UCSD-AML1 (cell line): ENCODE measurements at regions not wholly inside any gene's neighbourhood (a gene's known extent, or its start where the extent isn't known, plus 50 kb on each side); places are given as distances from the start of the nearest gene placed in this dataset.

Experiments
- DNase-seq: peaks from one replicate; lab custom pipeline; 2025; ENCODE audit not compliant: unreplicated experiment; lab: John Stamatoyannopoulos, UW

DNA sequence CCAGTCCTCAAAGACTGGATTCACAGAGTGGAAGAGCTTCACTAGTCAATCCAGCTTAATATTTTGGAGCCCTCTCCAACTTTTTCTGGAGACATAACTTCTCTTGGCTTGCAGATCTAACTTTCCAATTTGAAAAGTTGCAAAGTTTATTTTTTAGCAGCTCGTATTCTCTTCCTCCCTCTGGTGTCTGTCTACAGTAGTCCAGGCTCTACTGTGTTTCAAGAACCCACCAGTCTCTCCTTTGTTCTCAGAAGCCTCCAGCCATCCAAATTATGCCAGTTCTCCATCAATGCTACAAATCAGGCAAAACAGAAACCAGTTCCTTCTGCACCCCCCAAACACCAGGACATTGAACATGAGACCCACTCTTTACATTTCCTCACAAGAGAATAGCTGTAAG is 376.1 kb upstream of the OPRM1 start:
- DNase-seq = no peak

DNA sequence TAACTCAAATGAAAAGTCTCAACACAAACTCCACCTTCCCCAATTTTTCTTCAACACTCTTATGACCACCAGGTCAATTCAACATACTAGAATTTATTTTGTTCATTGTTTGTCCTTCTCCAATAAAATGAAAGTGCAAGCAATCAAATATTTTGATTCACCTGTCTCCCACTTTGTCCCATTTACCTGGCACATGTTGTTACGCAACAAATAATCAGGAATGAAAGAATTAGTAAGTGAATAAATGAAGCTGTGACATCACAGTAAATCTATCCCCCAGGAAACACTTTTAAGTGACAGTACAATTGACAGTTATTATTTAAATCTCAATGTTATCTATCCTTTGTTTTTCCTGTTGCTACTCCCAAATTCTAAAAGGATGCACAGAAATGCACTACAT is 393.7 kb upstream of the OPRM1 start:
- no peak for DNase-seq

GRCh38 chr6:153644000-153644399 is 395.0 kb upstream of the OPRM1 start:
- no peak for DNase-seq

DNA sequence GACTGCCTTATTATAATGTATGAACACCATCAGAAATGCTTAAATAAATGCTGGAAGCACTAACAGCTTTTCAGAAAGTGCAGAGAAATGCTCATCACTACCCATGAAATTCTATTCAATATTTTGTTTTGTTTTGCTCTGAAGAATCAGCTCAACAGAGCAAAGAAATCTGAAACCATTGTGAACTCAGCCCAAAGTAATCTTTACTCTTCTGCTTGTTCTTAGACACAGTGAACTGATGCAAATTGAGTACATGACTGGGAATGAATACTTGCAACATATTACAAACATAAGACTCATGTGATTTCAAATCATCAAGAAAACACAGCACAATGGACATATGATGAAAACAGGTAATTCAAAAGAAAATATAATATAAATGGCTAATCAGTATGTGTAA is 404.6 kb upstream of the OPRM1 start:
- DNase-seq = no peak

DNA sequence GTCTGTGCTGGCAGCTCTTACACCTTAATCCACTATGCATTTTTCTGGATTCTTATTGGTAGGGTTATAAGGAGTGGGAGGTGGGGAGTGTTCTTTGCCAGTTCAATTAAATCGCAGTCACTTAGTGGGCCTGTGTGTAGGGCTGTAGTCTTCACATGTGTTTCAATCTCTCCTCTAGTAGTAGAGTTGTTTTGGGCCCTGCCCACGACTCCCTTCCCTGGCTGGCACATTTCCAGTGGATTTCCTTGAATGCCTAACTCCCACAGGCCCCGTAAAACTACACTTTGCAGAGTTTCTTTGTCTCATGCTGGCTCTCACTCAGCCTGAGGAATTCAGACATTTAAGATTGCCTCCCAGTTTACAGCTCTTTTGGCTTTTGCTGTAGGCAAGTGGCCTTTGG is 414.0 kb upstream of the OPRM1 start:
- DNase-seq = no peak

DNA sequence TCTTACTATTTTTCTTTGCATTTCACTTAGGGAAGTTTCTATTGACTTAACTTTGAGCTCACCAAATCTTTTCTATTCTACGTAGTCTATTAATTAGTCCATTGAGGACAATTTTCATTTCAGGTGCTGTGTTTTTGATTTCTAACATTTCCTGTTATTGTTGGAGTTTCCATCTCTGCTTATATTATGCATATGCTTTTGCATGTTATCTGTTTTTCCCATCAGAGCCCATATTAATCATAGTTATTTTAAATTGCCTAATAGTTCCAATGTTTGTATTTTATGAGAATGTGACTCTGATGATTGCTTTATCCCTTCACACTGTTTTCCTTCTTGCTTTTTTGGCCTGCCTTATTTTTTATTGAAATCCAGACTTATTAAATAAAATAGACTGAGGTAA is 414.5 kb upstream of the OPRM1 start:
- no peak for DNase-seq

- no peak for DNase-seq
Measured at GRCh38 chr6:153623496-153623895, 415.5 kb upstream of the OPRM1 start.

DNA sequence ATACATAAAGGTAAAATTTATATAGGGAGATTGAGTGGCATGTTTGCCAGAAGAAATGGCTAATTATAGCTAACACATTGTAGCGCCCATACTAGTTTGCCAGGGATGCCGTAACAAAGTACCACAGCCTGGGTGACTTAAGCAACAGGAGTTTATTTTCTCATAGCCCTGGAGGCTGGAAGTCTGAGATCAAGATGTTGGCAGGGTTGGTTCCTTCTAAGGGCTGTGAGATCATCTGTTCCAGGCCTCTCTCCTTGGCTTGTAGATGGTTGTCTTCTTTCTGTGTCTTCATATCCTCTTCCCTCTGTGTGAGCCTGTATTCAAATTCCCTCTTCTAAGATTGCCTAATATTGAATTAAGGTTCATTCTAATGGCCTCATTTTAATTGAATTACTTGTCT is 417.5 kb upstream of the OPRM1 start:
- no peak for DNase-seq

GRCh38 chr6:153621070-153621469 is 418.0 kb upstream of the OPRM1 start:
- no peak for DNase-seq

DNA sequence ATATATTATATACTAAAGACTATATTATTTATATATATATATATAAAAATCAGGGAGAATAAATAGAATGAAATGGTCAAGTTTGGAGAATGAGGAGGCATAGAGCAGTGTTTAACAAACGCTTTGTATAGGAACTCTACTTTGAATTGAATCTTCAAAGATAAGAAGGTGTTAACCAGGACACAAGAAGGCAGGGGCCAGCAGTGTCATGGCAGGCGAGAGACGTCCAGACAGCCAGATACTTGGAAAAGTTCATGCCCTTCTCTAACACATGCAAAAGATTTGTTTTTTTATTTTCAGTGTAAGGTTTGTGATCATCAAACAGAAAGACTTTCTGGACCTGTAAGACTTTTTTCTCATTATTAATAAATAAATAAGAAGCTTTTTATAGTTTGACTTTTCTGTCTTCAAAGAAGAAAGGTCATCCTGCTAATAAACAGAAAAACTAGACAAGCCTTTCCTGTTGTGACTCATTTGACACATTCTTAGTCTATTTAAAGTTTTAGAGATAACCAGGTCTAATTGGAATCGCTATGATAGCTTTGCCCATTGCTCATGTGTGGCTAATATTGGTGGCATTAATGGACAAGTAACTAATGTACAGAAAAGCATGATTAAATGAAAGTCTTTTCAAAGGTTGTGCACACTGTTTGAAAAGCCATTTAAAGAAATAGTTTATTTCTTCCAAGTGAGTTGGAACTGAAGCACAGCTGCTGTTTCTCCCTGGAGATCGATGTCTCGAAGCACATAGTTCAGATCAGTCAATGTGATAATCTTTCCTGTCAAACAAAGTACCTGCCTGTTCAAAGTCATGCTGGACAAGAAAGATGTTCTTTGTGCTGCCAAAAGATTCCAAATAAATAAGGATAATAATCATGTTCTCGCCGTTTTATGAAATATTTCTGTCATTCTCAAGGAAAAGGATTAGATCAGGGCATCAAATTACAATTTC is 420.4 kb upstream of the OPRM1 start:
- DNase-seq = no peak

DNA sequence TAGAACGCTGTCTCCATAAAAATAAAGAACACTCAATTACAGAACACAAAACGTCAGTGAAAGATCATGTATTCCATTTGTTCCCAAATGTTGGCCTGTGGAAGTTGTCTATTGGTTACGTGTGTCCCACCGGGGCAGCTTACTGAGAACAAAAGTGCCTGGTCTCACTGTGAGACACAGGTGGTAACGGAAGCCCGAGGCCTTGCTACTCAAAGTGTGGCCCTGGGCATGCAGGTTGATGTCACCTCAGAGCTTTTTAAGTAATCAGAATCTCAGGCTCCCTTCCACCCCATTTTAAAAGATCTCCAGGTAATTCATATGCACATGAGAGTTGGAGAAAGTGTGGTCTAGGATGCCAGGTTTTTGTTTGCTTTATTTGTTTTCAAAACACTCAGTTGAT is 422.5 kb upstream of the OPRM1 start:
- no peak for DNase-seq

DNA sequence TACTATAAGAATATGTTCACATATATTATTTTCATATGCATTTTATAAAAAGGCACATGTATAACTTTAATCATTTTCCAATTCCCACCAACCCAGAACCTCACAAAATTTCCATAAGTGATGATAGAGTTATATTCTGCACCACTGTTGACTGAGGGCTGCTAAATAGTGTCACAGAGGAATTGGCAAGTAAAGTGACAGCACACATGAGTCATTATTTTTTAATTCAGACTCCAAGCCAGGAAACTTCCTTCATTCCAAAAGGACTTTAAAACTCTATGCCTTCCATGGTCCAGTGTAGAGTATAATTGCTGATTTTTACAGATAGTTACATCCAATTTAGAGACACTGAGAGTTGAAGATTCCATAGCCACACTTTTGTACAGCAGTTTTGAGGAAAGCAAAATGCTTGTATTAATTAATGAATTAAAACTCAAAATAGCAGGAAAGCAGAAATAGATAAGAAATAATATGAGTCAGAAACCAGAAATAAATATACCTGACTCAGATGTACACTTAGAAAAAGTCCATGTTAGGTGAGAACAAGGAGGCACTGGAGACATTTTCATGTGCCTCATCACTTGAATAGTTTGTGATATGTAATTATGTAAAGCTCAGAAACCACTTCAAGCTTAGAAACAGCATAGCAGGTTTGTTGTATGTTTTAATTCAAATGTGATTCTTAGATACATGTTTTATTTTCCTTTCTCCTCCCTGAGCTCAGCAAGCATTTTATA is 425.2 kb upstream of the OPRM1 start:
- no peak for DNase-seq

GRCh38 chr6:153602401-153602800 is 436.6 kb upstream of the OPRM1 start:
- DNase-seq = no peak

DNA sequence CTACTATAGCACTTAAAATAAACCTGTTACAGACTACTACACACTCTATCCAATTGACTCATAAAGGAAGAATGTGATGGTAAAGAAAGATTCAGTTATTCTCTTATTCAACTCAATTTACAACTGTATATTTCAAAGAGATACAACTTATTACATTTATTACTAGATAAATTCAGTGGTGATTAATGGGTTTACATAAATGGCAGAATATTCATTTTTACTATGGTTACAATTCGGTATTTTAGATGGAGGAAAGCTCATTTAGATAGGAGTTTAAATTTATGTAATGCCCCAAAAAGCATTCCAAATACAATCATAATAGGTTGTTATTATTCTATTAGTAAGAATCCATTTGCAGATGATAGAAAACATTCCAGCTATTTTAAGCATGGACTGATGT is 439.1 kb upstream of the OPRM1 start:
- DNase-seq = no peak

DNA sequence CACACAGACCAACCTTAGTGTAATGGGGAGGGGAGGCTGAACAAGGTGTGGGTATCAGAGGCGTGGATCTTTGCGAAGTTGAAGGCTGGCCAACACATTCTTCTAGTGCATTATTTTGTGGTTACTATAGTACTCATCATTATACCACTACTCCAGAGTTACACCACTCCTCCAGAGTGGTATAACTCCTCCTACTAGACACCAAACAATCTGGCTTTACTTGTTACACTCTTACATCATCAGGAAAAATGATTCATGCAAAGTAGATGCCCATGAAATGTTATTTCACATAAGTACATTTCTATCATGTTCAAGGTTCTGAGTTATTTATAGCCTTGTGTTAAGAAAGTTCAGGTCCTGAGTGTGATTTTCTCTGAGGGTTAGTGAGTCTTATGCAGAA is 443.1 kb upstream of the OPRM1 start:
- no peak for DNase-seq

DNA sequence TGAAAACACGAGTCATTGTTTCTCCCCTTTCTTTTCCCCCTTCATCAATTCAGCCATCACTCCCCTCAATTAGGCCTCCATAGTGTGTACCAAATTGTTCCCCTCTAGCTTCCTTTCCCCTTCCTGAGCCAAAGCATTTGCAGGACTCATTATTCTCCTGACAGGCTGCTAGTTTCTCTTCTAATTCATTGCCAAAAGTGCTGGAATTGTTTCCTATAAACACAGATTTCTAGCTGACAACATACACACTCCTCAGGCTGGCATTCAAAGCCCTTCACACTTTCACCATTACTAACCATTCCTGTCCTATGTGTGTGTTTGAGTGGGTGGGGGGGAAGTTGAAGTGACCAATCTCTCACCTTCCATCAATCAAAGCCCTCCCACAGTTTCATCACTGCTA is 444.2 kb upstream of the OPRM1 start:
- DNase-seq = no peak

- DNase-seq = no peak
Measured at GRCh38 chr6:153591159-153591558, 447.9 kb upstream of the OPRM1 start.

- DNase-seq = no peak
Measured at GRCh38 chr6:153590411-153590810, 448.6 kb upstream of the OPRM1 start.

DNA sequence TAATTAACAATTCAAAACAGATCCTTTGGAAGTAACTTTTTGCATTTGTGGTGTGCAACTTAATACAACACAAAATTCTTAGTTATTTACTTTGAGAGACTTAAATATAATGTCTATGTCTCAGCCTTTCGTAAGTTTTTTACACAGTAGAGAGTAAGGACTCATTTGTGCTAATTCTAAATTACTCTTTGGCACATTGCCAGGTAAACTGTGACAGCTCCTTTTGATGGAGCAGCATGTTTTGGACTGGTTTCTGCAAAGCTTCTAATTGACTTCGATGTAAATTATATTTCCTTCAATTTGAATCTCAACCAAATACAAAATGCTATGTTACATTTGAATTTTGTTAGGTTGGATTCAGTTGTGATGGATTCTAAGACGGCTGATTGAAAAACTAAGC is 450.7 kb upstream of the OPRM1 start:
- DNase-seq = no peak

- no peak for DNase-seq
Measured at GRCh38 chr6:153583685-153584084, 452.6 kb upstream of the RGS17 start.

DNA sequence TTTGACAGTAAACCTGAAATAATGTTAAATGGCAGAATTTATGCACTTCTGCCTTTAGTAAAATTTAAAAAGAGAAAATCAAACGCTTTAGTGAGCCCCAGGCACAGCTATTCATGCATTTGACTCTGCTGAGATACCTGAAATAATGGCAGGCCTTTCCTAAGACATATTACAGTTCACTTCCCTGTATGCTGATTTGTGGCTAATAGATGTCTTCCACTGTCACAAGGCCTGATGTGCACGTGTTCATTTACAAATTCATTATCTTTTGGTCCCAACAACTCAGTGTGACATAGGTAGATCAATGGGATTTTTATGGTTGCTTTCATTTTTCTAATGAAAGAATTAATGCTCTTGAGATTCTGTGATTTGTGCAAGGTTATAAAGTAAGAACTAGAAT is 449.7 kb upstream of the RGS17 start:
- no peak for DNase-seq

DNA sequence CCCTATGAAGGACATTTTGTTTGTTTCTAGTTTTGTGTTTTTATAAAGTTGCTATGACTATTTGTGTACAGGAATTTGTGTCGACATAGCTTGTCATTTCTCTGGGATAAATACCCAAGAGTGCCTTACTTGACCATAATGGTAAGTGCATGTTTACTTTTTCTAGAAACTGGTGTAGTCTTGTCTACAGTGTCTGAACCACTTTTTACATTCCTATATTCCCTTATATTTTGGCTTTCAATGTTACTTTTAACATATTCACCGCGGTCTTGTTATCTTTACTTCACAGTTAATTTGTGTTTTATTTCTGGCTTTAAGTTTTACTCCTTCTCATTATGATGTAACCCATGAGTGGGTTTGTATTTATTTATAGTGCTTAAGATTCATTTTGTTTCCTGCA is 444.4 kb upstream of the RGS17 start:
- no peak for DNase-seq
